Body of pancreas (tissue), 4 donors: ENCODE measurements at regions not wholly inside any gene's neighbourhood (a gene's known extent, or its start where the extent isn't known, plus 50 kb on each side); places are given as distances from the start of the nearest gene placed in this dataset.

Source experiments
- ATAC-seq: fragments of 150-250 bp; one replicate; pipeline ENCODE4 v1.9.1; 2016
- DNase-seq, 4 donors: peaks; one replicate each; pipeline ENCODE4 v3.0.0-alpha.2; 2019
- H3K27ac ChIP-seq, 4 donors: fragments of 200-600 bp; sonication (generic); 1 replicate in 3 of 4; 2 replicates in 1 of 4; pipeline versions ENCODE4 v1.5.1 to v1.6.1; 2016 to 2019; ENCODE audit warnings: mild to moderate bottlenecking in 1 of 4, mixed read lengths in 1 of 4, moderate library complexity in 1 of 4
- H3K27me3 ChIP-seq, 2 donors: fragments of 200-600 bp; sonication (generic); one replicate each; pipeline ENCODE4 v1.6.0; 2016; ENCODE audit warnings: mild to moderate bottlenecking in 1 of 2
- H3K36me3 ChIP-seq, 2 donors: fragments of 200-600 bp; sonication (generic); replicated peaks in 1 of 2; 2 replicates each; pipeline ENCODE4 v1.5.1; 2016; ENCODE audit warnings: low read depth in 2 of 2; ENCODE audit not compliant: insufficient read depth in 1 of 2
- H3K4me1 ChIP-seq: fragments of 200-600 bp; sonication (generic); one replicate; pipeline ENCODE4 v1.6.0; 2016
- H3K4me3 ChIP-seq, 2 donors: fragments of 200-600 bp; sonication (generic); 1 replicate in 1 of 2; 2 replicates in 1 of 2; pipeline ENCODE4 v1.5.1; 2016 to 2019
- H3K9me3 ChIP-seq, 3 donors: fragments of 200-600 bp; sonication (generic); 1 replicate in 2 of 3; 2 replicates in 1 of 3; pipeline ENCODE4 v1.5.1; 2016
- CTCF ChIP-seq, 7 experiments: fragments of 450-650 bp in 4 of 7; fragments of 200-600 bp in 3 of 7; sonication (generic) in 3 of 7; IDR thresholded peaks; one replicate each; pipeline ENCODE4 v1.5.1; 2016 to 2019; ENCODE audit warnings: antibody characterized with exemption in 7 of 7
- POLR2A ChIP-seq, 3 donors: fragments of 450-650 bp; IDR thresholded peaks; one replicate each; pipeline ENCODE4 v1.6.1; 2016; ENCODE audit warnings: antibody characterized with exemption in 3 of 3, mild to moderate bottlenecking in 2 of 3
- WGBS, 2 donors: methylation state at CpG; one replicate each; pipeline ENCODE4 v1.1.5; 2017; 5-methylcytosine and 5-hydroxymethylcytosine counted together
- intact Hi-C: fragments of 100-400 bp; cut with DNase I; formaldehyde crosslinking; loops from one replicate; pipeline ENCODE4 v1.15.1; 2023

- DNase-seq (no peak), ATAC-seq (no peak)
- WGBS, 2 donors, result 47 to 64% methylated on average over 2 of the region's 2 CpGs
- Histone ChIP-seq H3K36me3 (no peaks in the 10 kb centered on the region), H3K27me3 (no peaks in the 10 kb centered on the region), H3K27ac (no peak overlapping the region), H3K9me3 (no peaks in the 10 kb centered on the region), H3K4me1 (peaks cover 4% of the 10 kb centered on the region), H3K4me3 (no peak overlapping the region)
- TF ChIP-seq CTCF (IDR thresholded peaks at IDR 0.05) (no peak), POLR2A (IDR thresholded peaks at IDR 0.05) (no peak)
- intact Hi-C loops, result no loop called here
Measured at GRCh38 chr1:193634470-193634869, 448.1 kb upstream of the B3GALT2 start.

- Histone ChIP-seq H3K4me3 (no peak overlapping the region), H3K9me3 (no peaks in the 10 kb centered on the region), H3K4me1 (peaks cover 4% of the 10 kb centered on the region), H3K27ac (no peak overlapping the region), H3K27me3 (no peaks in the 10 kb centered on the region), H3K36me3 (no peaks in the 10 kb centered on the region)
- intact Hi-C loops, result no loop called here
- ATAC-seq (no peak), DNase-seq (no peak)
- 28 to 57% methylated on average over 2 of the region's 2 CpGs for WGBS, 2 donors
- TF ChIP-seq POLR2A (IDR thresholded peaks at IDR 0.05) (no peak), CTCF (IDR thresholded peaks at IDR 0.05) (no peak)
Measured at GRCh38 chr1:193633991-193634390, 447.6 kb upstream of the B3GALT2 start.

- WGBS, 2 donors, result 86 to 87% methylated on average over 3 of the region's 3 CpGs
Measured at GRCh38 chr1:193633093-193633492, 446.7 kb upstream of the B3GALT2 start.

GRCh38 chr1:193631306-193631705, 444.9 kb upstream of the B3GALT2 start:
- WGBS, 2 donors, result 73 to 81% methylated on average over 3 of the region's 3 CpGs
- Histone ChIP-seq H3K27ac (no peak overlapping the region), H3K4me1 (peaks cover 4% of the 10 kb centered on the region), H3K36me3 (no peaks in the 10 kb centered on the region), H3K27me3 (no peaks in the 10 kb centered on the region), H3K9me3 (no peaks in the 10 kb centered on the region), H3K4me3 (no peak overlapping the region)
- no peak for ATAC-seq
- no peak for DNase-seq
- intact Hi-C loops, result no loop called here
- TF ChIP-seq POLR2A (IDR thresholded peaks at IDR 0.05) (no peak), CTCF (IDR thresholded peaks at IDR 0.05) (no peak)

More at GRCh38 chr1:193633093-193633492, 446.7 kb upstream of the B3GALT2 start:
- no peaks in the 10 kb centered on the region for H3K9me3 ChIP-seq
- H3K4me3 ChIP-seq, result no peak overlapping the region
- H3K27ac ChIP-seq, result no peak overlapping the region
- no peak for TF ChIP-seq CTCF (IDR thresholded peaks at IDR 0.05)
- no peak for TF ChIP-seq POLR2A (IDR thresholded peaks at IDR 0.05)
- H3K36me3 ChIP-seq, result no peaks in the 10 kb centered on the region
- no peak for DNase-seq
- intact Hi-C loops, result no loop called here
- H3K27me3 ChIP-seq, result no peaks in the 10 kb centered on the region
- ATAC-seq, result no peak
- peaks cover 4% of the 10 kb centered on the region for H3K4me1 ChIP-seq

GRCh38 chr1:193629875-193630274, 443.5 kb upstream of the B3GALT2 start:
- H3K4me1 ChIP-seq, result peaks cover 4% of the 10 kb centered on the region
- intact Hi-C loops, result no loop called here
- no peaks in the 10 kb centered on the region for H3K36me3 ChIP-seq
- peak; percentile 81 for ATAC-seq
- H3K9me3 ChIP-seq, result no peaks in the 10 kb centered on the region
- no peaks in the 10 kb centered on the region for H3K27me3 ChIP-seq
- 42 to 52% methylated on average over 3 of the region's 3 CpGs for WGBS, 2 donors
- no peak overlapping the region for H3K4me3 ChIP-seq
- no peak overlapping the region for H3K27ac ChIP-seq
- DNase-seq, result no peak
- TF ChIP-seq POLR2A (IDR thresholded peaks at IDR 0.05) (no peak), CTCF (IDR thresholded peaks at IDR 0.05) (no peak)
